Parathyroid adenoma (tissue), 2 donors: ENCODE measurements at regions not wholly inside any gene's neighbourhood (a gene's known extent, or its start where the extent isn't known, plus 50 kb on each side); places are given as distances from the start of the nearest gene placed in this dataset.

ENCODE experiments used
- H2AFZ ChIP-seq: fragments of 300-600 bp; sonication (generic); one replicate; pipeline ENCODE4 v1.7.0; 2017; ENCODE audit warnings: antibody characterized with exemption, mild to moderate bottlenecking
- H3K27ac ChIP-seq: fragments of 300-600 bp; sonication (generic); one replicate; pipeline ENCODE4 v1.7.0; 2017
- H3K27me3 ChIP-seq: fragments of 300-600 bp; sonication (generic); one replicate; pipeline ENCODE4 v1.7.0; 2017; ENCODE audit warnings: low read length; ENCODE audit not compliant: control insufficient read depth, insufficient read depth
- H3K36me3 ChIP-seq: fragments of 300-600 bp; sonication (generic); one replicate; pipeline ENCODE4 v1.7.0; 2017; ENCODE audit warnings: low read length; ENCODE audit not compliant: control insufficient read depth, insufficient read depth
- H3K4me1 ChIP-seq: fragments of 300-600 bp; sonication (generic); one replicate; pipeline ENCODE4 v1.7.0; 2017; ENCODE audit warnings: control low read depth
- H3K4me2 ChIP-seq: fragments of 300-600 bp; sonication (generic); one replicate; pipeline ENCODE4 v1.7.0; 2017; ENCODE audit warnings: low read length
- H3K4me3 ChIP-seq: fragments of 300-600 bp; sonication (generic); one replicate; pipeline ENCODE4 v1.7.0; 2017; ENCODE audit warnings: low read depth, low read length
- H3K79me2 ChIP-seq: fragments of 300-600 bp; sonication (generic); one replicate; pipeline ENCODE4 v1.7.0; 2017; ENCODE audit warnings: control low read depth
- H3K9ac ChIP-seq: fragments of 300-600 bp; sonication (generic); one replicate; pipeline ENCODE4 v1.7.0; 2017; ENCODE audit warnings: mild to moderate bottlenecking
- H3K9me3 ChIP-seq: fragments of 300-600 bp; sonication (generic); one replicate; pipeline ENCODE4 v1.7.0; 2017; ENCODE audit warnings: low read length; ENCODE audit not compliant: control insufficient read depth
- CTCF ChIP-seq: fragments of 300-600 bp; sonication (generic); IDR thresholded peaks from one replicate; pipeline ENCODE4 v1.7.0; 2017; ENCODE audit warnings: antibody characterized with exemption, mild to moderate bottlenecking
- donor health status: primary hyperparathyroidism.

- Histone ChIP-seq H3K4me2 (no peak overlapping the region), H3K27ac (no peak overlapping the region), H3K9ac (no peak overlapping the region)
These were observed 66.5 kb upstream of the FUCA2 start for GRCh38 chr6:143578054-143578453.

GRCh38 chr6:143575901-143576426, 64.4 kb upstream of the FUCA2 start:
- no peak overlapping the region for H3K27ac ChIP-seq

More at GRCh38 chr6:143578054-143578453, 66.5 kb upstream of the FUCA2 start:
- TF ChIP-seq CTCF: no peak
- Histone ChIP-seq H3K79me2 (peaks cover 60% of the 10 kb centered on the region), H3K4me3 (no peak overlapping the region), H3K27me3 (no peaks in the 10 kb centered on the region), H2AFZ (no peak overlapping the region), H3K4me1 (no peaks in the 10 kb centered on the region), H3K9me3 (no peaks in the 10 kb centered on the region), H3K36me3 (no peaks in the 10 kb centered on the region)

GRCh38 chr6:143575440-143575839, 63.9 kb upstream of the FUCA2 start:
- peaks cover under 1% of the 10 kb centered on the region for H3K4me1 ChIP-seq
- H3K9ac ChIP-seq: no peak overlapping the region
- no peaks in the 10 kb centered on the region for H3K36me3 ChIP-seq
- no peaks in the 10 kb centered on the region for H3K9me3 ChIP-seq
- no peak overlapping the region for H2AFZ ChIP-seq
- H3K27ac ChIP-seq: no peak overlapping the region
- peaks cover 60% of the 10 kb centered on the region for H3K79me2 ChIP-seq
- TF ChIP-seq CTCF: peak; percentile 93
- H3K4me2 ChIP-seq: no peak overlapping the region
- H3K4me3 ChIP-seq: no peak overlapping the region
- no peaks in the 10 kb centered on the region for H3K27me3 ChIP-seq

More at GRCh38 chr6:143575901-143576426, 64.4 kb upstream of the FUCA2 start:
- no peak overlapping the region for H3K9ac ChIP-seq
- H3K9me3 ChIP-seq: no peaks in the 10 kb centered on the region
- no peak overlapping the region for H3K4me3 ChIP-seq
- no peaks in the 10 kb centered on the region for H3K36me3 ChIP-seq
- H3K79me2 ChIP-seq: peaks cover 62% of the 10 kb centered on the region
- H2AFZ ChIP-seq: no peak overlapping the region
- no peak for TF ChIP-seq CTCF
- H3K4me2 ChIP-seq: no peak overlapping the region
- H3K27me3 ChIP-seq: no peaks in the 10 kb centered on the region
- H3K4me1 ChIP-seq: no peaks in the 10 kb centered on the region

GRCh38 chr6:143570147-143570853, 58.8 kb upstream of the FUCA2 start:
- peak overlapping the region; percentile 74 for H3K27ac ChIP-seq
- H3K79me2 ChIP-seq: peaks cover 34% of the 10 kb centered on the region
- no peak overlapping the region for H3K4me2 ChIP-seq
- peaks cover 19% of the 10 kb centered on the region for H3K4me1 ChIP-seq
- no peaks in the 10 kb centered on the region for H3K27me3 ChIP-seq
- TF ChIP-seq CTCF: no peak
- no peak overlapping the region for H3K9ac ChIP-seq
- no peaks in the 10 kb centered on the region for H3K9me3 ChIP-seq
- no peaks in the 10 kb centered on the region for H3K36me3 ChIP-seq
- H2AFZ ChIP-seq: no peak overlapping the region
- no peak overlapping the region for H3K4me3 ChIP-seq

GRCh38 chr6:143569040-143569439, 57.5 kb upstream of the FUCA2 start:
- Histone ChIP-seq H3K4me1 (peaks cover 27% of the 10 kb centered on the region), H3K4me3 (no peak overlapping the region), H3K79me2 (peaks cover 41% of the 10 kb centered on the region), H3K4me2 (no peak overlapping the region), H3K27me3 (no peaks in the 10 kb centered on the region), H3K9ac (no peak overlapping the region), H3K36me3 (no peaks in the 10 kb centered on the region), H2AFZ (peak overlapping the region; percentile 10), H3K27ac (peak overlapping the region; percentile 74), H3K9me3 (no peaks in the 10 kb centered on the region)
- TF ChIP-seq CTCF: no peak
